PC-3 (cell line): ENCODE measurements at regions not wholly inside any gene's neighbourhood (a gene's known extent, or its start where the extent isn't known, plus 50 kb on each side); places are given as distances from the start of the nearest gene placed in this dataset.

Experiments
- CTCF ChIP-seq: fragments of 300-600 bp; sonication (generic); conservative IDR thresholded peaks from 2 replicates; pipeline ENCODE4 v1.5.1; 2017; ENCODE audit warnings: antibody characterized with exemption, low read depth, mild to moderate bottlenecking, low read length
- EZH2 ChIP-seq: fragments of 300-600 bp; sonication (generic); IDR thresholded peaks from one replicate; pipeline ENCODE4 v1.6.1; 2017; ENCODE audit warnings: antibody characterized with exemption, mild to moderate bottlenecking, low read length; ENCODE audit not compliant: unreplicated experiment
- EZH2phosphoT487 ChIP-seq: fragments of 300-600 bp; sonication (generic); IDR thresholded peaks from 2 replicates; pipeline ENCODE4 v1.6.1; 2018; ENCODE audit warnings: mild to moderate bottlenecking, antibody characterized with exemption, low read length, borderline replicate concordance

GRCh38 chr4:108391701-108392455, 223.1 kb upstream of the LEF1 start:
- TF ChIP-seq CTCF (no peak), EZH2 (no peak), EZH2phosphoT487 (no peak)
